EH (cell line): ENCODE measurements at regions not wholly inside any gene's neighbourhood (a gene's known extent, or its start where the extent isn't known, plus 50 kb on each side); places are given as distances from the start of the nearest gene placed in this dataset.
"Not testable (repeated sequence)": the region's sequence is repeated elsewhere in the genome, so short reads cannot be mapped to it uniquely, and the experiment has no call there.

Experiments used
- DNase-seq: peaks from one replicate; pipeline ENCODE4 v3.0.0-alpha.2; 2015; ENCODE audit warnings: low read depth

GRCh38 chr12:127571578-127571977, 695.4 kb upstream of the TMEM132C start:
- no peak for DNase-seq

- DNase-seq, result peak; percentile 17
Observed at GRCh38 chr12:127579446-127579845, 687.5 kb upstream of the TMEM132C start.

- DNase-seq, result no peak
Observed at GRCh38 chr12:127582074-127582473, 684.9 kb upstream of the TMEM132C start.

- DNase-seq, result peak; percentile 19
Observed at GRCh38 chr12:127583041-127583440, 683.9 kb upstream of the TMEM132C start.

- peak; percentile 95 for DNase-seq
Observed at GRCh38 chr12:127588249-127588648, 678.7 kb upstream of the TMEM132C start.

GRCh38 chr12:127589541-127589940, 677.4 kb upstream of the TMEM132C start:
- peak; percentile 25 for DNase-seq

- DNase-seq, result no peak
Observed at GRCh38 chr12:127590868-127591267, 676.1 kb upstream of the TMEM132C start.

- no peak for DNase-seq
Observed at GRCh38 chr12:127592245-127592644, 674.7 kb upstream of the TMEM132C start.

GRCh38 chr12:127594351-127594970, 672.5 kb upstream of the TMEM132C start:
- no peak for DNase-seq

GRCh38 chr12:127595506-127595905, 671.5 kb upstream of the TMEM132C start:
- no peak for DNase-seq

- no peak for DNase-seq
Observed at GRCh38 chr12:127596891-127597290, 670.1 kb upstream of the TMEM132C start.

GRCh38 chr12:127599436-127599835, 667.5 kb upstream of the TMEM132C start:
- no peak for DNase-seq

- no peak for DNase-seq
Observed at GRCh38 chr12:127600211-127600610, 666.8 kb upstream of the TMEM132C start.

GRCh38 chr12:127606476-127607015, 660.4 kb upstream of the TMEM132C start:
- no peak for DNase-seq

- no peak for DNase-seq
Observed at GRCh38 chr12:127607146-127607725, 659.7 kb upstream of the TMEM132C start.

GRCh38 chr12:127608359-127608758, 658.6 kb upstream of the TMEM132C start:
- DNase-seq, result not testable (repeated sequence)

- no peak for DNase-seq
Observed at GRCh38 chr12:127613056-127613455, 653.9 kb upstream of the TMEM132C start.

GRCh38 chr12:127619869-127620734, 646.9 kb upstream of the TMEM132C start:
- DNase-seq, result peak; percentile 63

GRCh38 chr12:127620735-127621355, 646.1 kb upstream of the TMEM132C start:
- DNase-seq, result no peak

GRCh38 chr12:127621366-127621765, 645.6 kb upstream of the TMEM132C start:
- DNase-seq, result no peak

GRCh38 chr12:127623362-127623761, 643.6 kb upstream of the TMEM132C start:
- DNase-seq, result no peak

- no peak for DNase-seq
Observed at GRCh38 chr12:127625176-127625771, 641.7 kb upstream of the TMEM132C start.
